HG03060 (cell line): ENCODE measurements at regions not wholly inside any gene's neighbourhood (a gene's known extent, or its start where the extent isn't known, plus 50 kb on each side); places are given as distances from the start of the nearest gene placed in this dataset.
"Not testable (repeated sequence)": the region's sequence is repeated elsewhere in the genome, so short reads cannot be mapped to it uniquely, and the experiment has no call there.

Experiments used
- ATAC-seq: cut with Tn5 transposase; IDR thresholded peaks from one replicate; pipeline ENCODE4 v1.9.1; 2021; ENCODE audit warnings: low read depth, moderate number of reproducible peaks; ENCODE audit not compliant: unreplicated experiment

- ATAC-seq = no peak
Observed at GRCh38 chr4:166153548-166153947, 280.5 kb downstream of the TLL1 start.

GRCh38 chr4:166162327-166162726 lies 289.3 kb downstream of the TLL1 start:
- no peak for ATAC-seq

GRCh38 chr4:166165829-166166420 lies 292.9 kb downstream of the TLL1 start:
- peak; percentile 99 for ATAC-seq

GRCh38 chr4:166169111-166169510 lies 296.1 kb downstream of the TLL1 start:
- no peak for ATAC-seq

GRCh38 chr4:166172619-166173018 lies 299.6 kb downstream of the TLL1 start:
- no peak for ATAC-seq

GRCh38 chr4:166174717-166175490 lies 301.9 kb downstream of the TLL1 start:
- no peak for ATAC-seq

GRCh38 chr4:166182145-166182544 lies 309.1 kb downstream of the TLL1 start:
- ATAC-seq = no peak

- no peak for ATAC-seq
Observed at GRCh38 chr4:166195101-166195500, 322.1 kb downstream of the TLL1 start.

GRCh38 chr4:166197166-166197565 lies 324.1 kb downstream of the TLL1 start:
- ATAC-seq = no peak

GRCh38 chr4:166198041-166198440 lies 325.0 kb downstream of the TLL1 start:
- ATAC-seq = no peak

GRCh38 chr4:166198516-166199310 lies 325.7 kb downstream of the TLL1 start:
- ATAC-seq = no peak

- ATAC-seq = no peak
Observed at GRCh38 chr4:166202991-166203390, 330.0 kb downstream of the TLL1 start.

- not testable (repeated sequence) for ATAC-seq
Observed at GRCh38 chr4:166212326-166212725, 339.3 kb downstream of the TLL1 start.

- no peak for ATAC-seq
Observed at GRCh38 chr4:166222271-166222670, 349.2 kb downstream of the TLL1 start.

GRCh38 chr4:166228112-166228511 lies 355.1 kb downstream of the TLL1 start:
- ATAC-seq = no peak

- no peak for ATAC-seq
Observed at GRCh38 chr4:166229799-166230198, 356.8 kb downstream of the TLL1 start.

- no peak for ATAC-seq
Observed at GRCh38 chr4:166230841-166231240, 357.8 kb downstream of the TLL1 start.

GRCh38 chr4:166239354-166239753 lies 366.3 kb downstream of the TLL1 start:
- ATAC-seq = no peak

GRCh38 chr4:166252487-166253402 lies 379.7 kb downstream of the TLL1 start:
- ATAC-seq = no peak

- ATAC-seq = no peak
Observed at GRCh38 chr4:166257276-166257675, 384.2 kb downstream of the TLL1 start.
